Endothelial cell (in vitro differentiated cells): ENCODE measurements at regions not wholly inside any gene's neighbourhood (a gene's known extent, or its start where the extent isn't known, plus 50 kb on each side); places are given as distances from the start of the nearest gene placed in this dataset.

ENCODE experiments used
- DNase-seq: peaks from one replicate; pipeline ENCODE4 v3.0.0; 2021; ENCODE audit warnings: low spot score
- H3K27ac Mint-ChIP-seq: one replicate; pipeline ENCODE4 v1.8.0; 2021; ENCODE audit warnings: mixed read lengths, inconsistent platforms; ENCODE audit not compliant: unreplicated experiment
- H3K27me3 Mint-ChIP-seq: one replicate; pipeline ENCODE4 v1.8.0; 2021; ENCODE audit warnings: mild to moderate bottlenecking, moderate library complexity, mixed read lengths, inconsistent platforms; ENCODE audit not compliant: unreplicated experiment
- H3K36me3 Mint-ChIP-seq: one replicate; pipeline ENCODE4 v1.8.0; 2021; ENCODE audit warnings: mild to moderate bottlenecking, low read depth, mixed read lengths, inconsistent platforms; ENCODE audit not compliant: unreplicated experiment
- H3K4me1 Mint-ChIP-seq: one replicate; pipeline ENCODE4 v1.8.0; 2021; ENCODE audit warnings: mild to moderate bottlenecking, mixed read lengths, inconsistent platforms; ENCODE audit not compliant: unreplicated experiment
- H3K4me3 Mint-ChIP-seq: one replicate; pipeline ENCODE4 v1.8.0; 2021; ENCODE audit warnings: mild to moderate bottlenecking, mixed read lengths, inconsistent platforms; ENCODE audit not compliant: unreplicated experiment
- H3K9me3 Mint-ChIP-seq: one replicate; pipeline ENCODE4 v1.8.0; 2021; ENCODE audit warnings: mixed read lengths, inconsistent platforms; ENCODE audit not compliant: unreplicated experiment
- TF ChIP-seq, protein P1 (sequence below): fragments of 200-600 bp; sonication (generic); IDR thresholded peaks from one replicate; pipeline ENCODE4 v1.5.0; 2021; ENCODE audit warnings: antibody characterized with exemption; ENCODE audit not compliant: unreplicated experiment

DNA sequence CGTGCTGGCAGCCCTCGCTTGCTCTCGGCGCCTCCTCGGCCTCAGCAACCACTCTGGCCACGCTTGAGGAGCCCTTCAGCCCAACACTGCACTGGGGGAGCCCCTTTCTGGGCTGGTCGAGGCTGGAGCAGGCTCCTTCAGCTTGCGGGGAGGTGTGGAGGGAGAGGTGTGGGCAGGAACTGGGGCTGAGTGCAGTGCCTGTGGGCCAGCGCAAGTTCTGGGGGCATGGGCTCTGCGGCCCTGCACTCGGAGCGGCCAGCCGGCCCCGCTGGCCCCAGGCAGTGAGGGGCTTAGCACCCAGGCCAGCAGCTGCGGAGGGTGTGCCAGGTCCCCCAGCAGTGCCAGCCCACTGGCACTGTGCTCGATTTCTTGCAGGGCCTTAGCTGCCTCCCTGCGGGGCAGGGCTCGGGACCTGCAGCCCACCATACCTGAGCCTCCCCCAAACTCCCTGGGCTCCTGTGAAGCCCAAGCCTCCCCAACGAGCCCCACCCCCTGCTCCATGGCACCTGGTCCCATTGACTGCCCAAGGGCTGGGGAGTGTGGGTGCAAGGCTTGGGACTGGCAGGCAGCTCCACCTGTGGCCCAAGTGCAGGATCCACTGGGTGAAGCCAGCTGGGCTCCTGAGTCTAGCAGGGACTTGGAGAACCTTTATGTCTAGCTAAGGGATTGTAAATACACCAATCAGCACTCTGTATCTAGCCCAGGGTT, 556.8 kb downstream of the GABRG1 start:
- peaks cover 3% of the 10 kb centered on the region for H3K36me3 Mint-ChIP-seq
- H3K4me1 Mint-ChIP-seq: no peaks in the 10 kb centered on the region
- no peak for DNase-seq
- H3K4me3 Mint-ChIP-seq: no peak overlapping the region
- no peaks in the 10 kb centered on the region for H3K9me3 Mint-ChIP-seq
- TF ChIP-seq, protein P1, sequence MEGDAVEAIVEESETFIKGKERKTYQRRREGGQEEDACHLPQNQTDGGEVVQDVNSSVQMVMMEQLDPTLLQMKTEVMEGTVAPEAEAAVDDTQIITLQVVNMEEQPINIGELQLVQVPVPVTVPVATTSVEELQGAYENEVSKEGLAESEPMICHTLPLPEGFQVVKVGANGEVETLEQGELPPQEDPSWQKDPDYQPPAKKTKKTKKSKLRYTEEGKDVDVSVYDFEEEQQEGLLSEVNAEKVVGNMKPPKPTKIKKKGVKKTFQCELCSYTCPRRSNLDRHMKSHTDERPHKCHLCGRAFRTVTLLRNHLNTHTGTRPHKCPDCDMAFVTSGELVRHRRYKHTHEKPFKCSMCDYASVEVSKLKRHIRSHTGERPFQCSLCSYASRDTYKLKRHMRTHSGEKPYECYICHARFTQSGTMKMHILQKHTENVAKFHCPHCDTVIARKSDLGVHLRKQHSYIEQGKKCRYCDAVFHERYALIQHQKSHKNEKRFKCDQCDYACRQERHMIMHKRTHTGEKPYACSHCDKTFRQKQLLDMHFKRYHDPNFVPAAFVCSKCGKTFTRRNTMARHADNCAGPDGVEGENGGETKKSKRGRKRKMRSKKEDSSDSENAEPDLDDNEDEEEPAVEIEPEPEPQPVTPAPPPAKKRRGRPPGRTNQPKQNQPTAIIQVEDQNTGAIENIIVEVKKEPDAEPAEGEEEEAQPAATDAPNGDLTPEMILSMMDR: no peak
- H3K27me3 Mint-ChIP-seq: peaks cover 2% of the 10 kb centered on the region
- no peak overlapping the region for H3K27ac Mint-ChIP-seq

DNA sequence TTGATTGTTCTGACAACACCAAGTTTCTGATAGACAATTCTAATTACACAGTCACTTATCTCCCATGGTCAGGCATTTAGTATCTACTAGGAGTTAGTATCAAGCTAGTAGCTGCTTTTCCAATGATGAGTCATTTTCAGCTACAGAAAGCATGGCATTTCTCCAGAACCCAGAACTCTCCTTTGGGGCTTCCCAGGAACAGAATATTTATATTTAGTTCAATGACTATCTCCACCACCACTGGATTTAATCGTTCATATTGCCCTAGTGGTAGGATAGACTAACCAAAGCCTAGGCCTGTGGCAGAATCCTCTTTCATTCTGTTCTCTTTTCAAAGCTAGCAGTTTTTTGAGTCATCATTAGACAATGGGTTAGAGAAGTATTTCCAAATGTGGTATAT, 569.4 kb downstream of the GABRG1 start:
- no peaks in the 10 kb centered on the region for H3K27me3 Mint-ChIP-seq
- H3K4me1 Mint-ChIP-seq: no peaks in the 10 kb centered on the region
- TF ChIP-seq, protein P1: no peak
- H3K9me3 Mint-ChIP-seq: peaks cover 6% of the 10 kb centered on the region
- H3K27ac Mint-ChIP-seq: no peak overlapping the region
- no peaks in the 10 kb centered on the region for H3K36me3 Mint-ChIP-seq
- no peak overlapping the region for H3K4me3 Mint-ChIP-seq
- DNase-seq: no peak

DNA sequence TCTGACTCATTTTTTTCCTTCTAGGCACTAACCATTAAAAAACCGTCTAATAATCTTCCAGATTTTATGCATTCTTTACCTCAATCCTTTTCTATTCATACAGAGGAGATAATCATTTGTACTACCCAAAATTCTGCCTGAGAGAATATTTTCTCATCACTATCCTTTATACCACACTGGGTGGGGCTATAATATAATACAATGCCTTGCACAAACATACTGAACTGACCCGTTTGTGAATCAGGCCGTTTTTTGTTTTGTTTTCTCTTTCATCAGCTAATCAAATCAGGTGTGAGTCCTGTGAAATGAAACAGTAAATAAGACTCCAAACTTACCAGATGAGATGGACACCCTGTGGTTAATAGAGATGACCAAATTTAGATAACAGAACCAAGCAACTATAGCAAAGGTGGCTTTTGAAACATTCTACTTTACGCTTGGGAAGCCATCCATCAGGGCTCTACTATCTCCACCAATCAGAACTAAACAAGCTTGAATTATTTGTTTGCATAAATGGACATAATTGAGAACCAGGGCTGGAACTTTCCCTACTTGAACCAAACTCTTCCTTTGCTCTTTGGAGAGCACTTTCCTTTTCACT, 573.0 kb downstream of the GABRG1 start:
- H3K36me3 Mint-ChIP-seq: no peaks in the 10 kb centered on the region
- no peaks in the 10 kb centered on the region for H3K27me3 Mint-ChIP-seq
- no peaks in the 10 kb centered on the region for H3K9me3 Mint-ChIP-seq
- H3K4me3 Mint-ChIP-seq: no peak overlapping the region
- no peak overlapping the region for H3K27ac Mint-ChIP-seq
- TF ChIP-seq, protein P1: no peak
- DNase-seq: no peak
- H3K4me1 Mint-ChIP-seq: no peaks in the 10 kb centered on the region

DNA sequence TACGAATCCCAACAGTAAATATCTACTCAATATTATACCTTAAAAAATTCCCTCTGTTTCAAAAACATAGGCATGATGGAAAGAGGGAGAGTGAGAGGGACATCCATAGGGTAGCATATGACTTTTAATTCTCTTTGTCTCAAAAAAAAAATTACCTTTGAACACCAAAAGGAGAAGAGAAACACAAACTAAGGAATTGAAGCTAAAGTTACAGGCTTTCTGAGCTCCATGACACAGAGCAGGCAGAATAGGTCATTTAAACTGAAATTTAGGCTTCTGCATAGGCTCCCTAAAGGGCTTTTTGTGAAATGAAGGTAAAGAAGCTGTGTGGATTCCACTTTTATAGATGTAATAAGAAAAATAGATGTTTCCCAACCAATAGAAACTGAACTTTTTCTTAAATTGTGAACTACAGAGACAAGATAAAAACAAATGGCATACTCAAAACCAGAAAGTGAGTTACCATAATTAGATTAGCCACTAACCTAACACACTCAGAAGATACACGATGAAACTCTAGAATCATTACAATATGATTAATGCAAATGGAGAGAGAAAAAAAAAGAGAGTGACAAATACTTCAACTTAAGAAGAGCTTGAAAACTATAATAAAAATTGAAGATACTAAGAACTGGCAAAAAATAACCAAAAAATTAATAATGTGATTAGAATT, 584.6 kb downstream of the GABRG1 start:
- Mint-ChIP-seq H3K36me3 (no peaks in the 10 kb centered on the region), H3K27me3 (no peaks in the 10 kb centered on the region), H3K9me3 (peaks cover 6% of the 10 kb centered on the region), H3K27ac (no peak overlapping the region), H3K4me1 (no peaks in the 10 kb centered on the region), H3K4me3 (no peak overlapping the region)
- TF ChIP-seq, protein P1: no peak
- DNase-seq: no peak

DNA sequence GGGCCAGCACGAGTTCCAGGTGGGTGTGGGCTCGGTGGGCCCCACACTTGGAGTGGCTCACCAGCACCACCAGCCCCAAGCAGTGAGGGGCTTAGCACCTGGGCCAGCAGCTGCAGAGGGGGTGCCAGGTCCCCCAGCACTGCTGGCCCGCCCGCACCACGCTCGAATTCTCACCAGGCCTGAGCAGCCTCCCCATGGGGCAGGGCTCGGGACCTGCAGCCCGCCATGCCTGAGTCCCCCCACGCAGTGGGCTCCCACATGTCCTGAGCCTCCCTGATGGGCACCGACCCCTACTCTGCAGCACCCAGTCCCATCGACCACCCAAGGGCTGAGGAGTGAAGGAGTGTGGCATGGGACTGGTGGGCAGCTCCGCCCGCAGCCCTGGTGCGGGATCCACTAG, 593.4 kb downstream of the GABRG1 start:
- peaks cover 6% of the 10 kb centered on the region for H3K36me3 Mint-ChIP-seq
- peaks cover 3% of the 10 kb centered on the region for H3K27me3 Mint-ChIP-seq
- TF ChIP-seq, protein P1: no peak
- H3K4me3 Mint-ChIP-seq: no peak overlapping the region
- no peaks in the 10 kb centered on the region for H3K4me1 Mint-ChIP-seq
- peaks cover 21% of the 10 kb centered on the region for H3K9me3 Mint-ChIP-seq
- no peak for DNase-seq
- no peak overlapping the region for H3K27ac Mint-ChIP-seq
